Kidney tubule cell (primary cell): ENCODE measurements at regions not wholly inside any gene's neighbourhood (a gene's known extent, or its start where the extent isn't known, plus 50 kb on each side); places are given as distances from the start of the nearest gene placed in this dataset.

ENCODE experiments used
- DNase-seq: peaks from one replicate; pipeline ENCODE4 v3.0.0-alpha.2; 2018; ENCODE audit warnings: low spot score

DNA sequence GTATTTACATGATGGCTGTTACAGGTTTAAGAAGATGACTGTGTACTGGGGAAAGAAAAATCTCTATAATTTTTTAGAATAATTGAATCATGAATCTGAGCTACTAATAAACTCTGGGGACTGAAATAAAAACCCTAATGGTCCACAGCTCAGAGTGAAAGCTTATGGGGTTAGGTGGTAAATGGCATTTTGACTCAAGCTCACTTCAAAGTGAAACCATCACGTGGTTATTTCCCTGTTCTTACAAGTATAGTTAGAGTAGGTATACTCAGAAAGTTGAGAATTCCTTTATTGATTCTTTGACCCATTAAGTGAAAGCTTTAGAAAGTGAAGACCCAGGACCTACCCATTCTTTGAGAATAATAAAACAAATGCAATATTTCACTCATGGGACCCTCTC, 626.2 kb upstream of the SETBP1 start:
- DNase-seq = no peak

DNA sequence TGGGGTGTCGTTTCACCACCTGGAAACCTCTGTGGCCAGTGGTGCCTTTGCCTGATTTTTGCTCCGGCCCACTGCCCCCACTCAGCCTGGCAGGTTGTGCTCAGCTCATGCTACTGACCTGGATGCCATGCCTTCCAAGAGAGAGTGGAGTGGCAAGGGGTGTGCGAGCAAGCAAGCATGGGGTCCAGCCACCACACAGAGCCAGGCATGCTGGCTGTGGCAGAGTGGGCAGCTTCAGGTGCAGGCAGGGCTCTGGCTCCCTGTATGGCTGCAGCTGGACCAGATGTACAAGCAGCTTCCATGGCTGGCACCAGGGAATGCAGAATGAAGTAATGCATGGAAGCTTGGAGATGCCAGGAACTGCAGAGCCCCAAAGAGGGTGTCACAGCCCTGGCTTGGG, 620.5 kb upstream of the SETBP1 start:
- no peak for DNase-seq

DNA sequence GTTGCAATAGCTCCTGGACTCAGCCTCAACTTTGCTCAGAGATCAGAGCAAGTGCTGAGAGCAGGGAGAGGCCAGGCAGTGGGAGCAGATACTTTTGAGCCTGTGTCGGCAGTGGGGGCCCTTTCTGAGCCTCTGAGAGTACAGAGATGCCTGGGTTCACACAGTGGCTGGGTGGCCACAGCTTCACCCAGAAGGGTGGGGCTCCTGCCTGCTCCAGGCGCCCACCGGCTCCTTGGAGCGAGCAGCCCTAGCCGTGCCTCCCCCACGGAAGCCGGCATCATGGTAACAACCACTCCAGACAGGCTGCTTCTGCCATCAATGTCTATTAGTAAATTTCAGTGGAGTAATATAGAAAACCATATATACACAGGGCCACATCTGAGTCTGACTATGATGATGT, 619.2 kb upstream of the SETBP1 start:
- no peak for DNase-seq

DNA sequence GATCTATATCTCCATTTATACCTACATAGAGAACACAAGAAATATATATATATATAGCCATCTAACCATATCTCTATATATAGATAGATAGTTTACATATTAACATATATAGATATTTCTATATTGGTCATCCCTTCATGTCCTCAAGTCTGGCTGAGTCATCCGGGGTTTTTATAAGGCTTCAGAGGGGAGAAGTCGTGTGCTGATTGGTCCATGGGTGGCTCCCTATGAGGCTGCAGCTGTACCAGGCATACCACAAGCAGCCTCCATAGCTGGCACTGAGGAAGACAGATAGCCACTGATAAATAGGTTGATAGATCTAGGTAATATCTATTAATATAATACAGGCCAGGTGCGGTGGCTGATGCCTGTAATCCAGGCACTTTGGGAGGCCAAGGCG, 618.3 kb upstream of the SETBP1 start:
- DNase-seq = no peak

DNA sequence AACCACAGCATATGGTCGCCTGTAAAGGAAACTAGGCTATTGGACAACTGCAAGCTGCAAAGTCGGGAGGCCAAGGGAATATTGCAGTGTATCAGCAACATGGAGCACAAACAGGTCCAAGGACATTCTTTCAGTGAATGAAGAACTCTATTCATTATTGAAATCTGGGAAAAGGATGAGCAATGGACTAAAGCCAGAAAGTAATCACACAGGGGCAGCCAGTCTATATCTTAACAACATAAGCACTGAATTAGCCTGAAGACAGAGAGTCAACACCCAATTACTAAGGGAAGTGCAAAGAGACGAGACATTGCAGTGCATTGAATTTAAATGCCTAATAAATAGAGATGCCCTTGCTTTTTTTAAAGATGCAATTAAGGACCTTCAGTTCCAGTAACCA, 615.5 kb upstream of the SETBP1 start:
- no peak for DNase-seq

DNA sequence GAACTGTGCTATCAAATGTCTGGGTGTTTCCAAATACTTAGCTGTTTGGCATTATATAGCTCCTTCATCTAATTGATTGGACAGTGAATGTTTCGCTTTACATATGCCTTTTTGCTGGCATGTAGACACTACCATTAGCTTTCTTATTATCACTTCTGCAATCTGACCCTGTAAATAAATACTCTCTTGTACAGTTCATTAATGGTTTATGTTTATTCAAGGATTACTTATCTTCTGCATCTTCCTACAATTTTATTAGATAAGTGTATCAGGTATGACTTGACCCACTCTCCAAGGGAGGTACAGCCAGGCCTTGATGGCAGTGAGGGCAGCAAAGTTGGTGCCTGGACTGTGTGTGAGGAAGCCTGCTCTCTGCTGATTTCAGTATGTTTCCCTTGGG, 614.1 kb upstream of the SETBP1 start:
- no peak for DNase-seq

DNA sequence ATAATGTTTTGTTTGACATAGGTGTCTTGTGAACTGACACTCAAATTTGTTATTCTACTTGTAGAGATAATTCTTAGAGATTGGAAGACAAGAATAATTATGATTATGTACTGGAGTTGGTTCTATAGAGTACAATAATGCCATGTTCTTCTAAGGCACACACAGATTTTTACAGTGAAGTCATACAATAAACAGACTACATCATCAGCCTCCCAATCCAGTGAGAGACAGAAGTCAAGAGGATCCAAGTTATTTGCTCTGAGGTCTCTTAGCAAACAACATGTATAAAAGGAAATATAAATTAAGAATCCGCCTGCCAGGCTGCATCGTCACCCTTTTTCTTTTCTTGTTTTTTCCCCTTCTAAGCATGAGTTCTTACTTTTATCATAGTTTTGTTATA, 613.5 kb upstream of the SETBP1 start:
- no peak for DNase-seq

DNA sequence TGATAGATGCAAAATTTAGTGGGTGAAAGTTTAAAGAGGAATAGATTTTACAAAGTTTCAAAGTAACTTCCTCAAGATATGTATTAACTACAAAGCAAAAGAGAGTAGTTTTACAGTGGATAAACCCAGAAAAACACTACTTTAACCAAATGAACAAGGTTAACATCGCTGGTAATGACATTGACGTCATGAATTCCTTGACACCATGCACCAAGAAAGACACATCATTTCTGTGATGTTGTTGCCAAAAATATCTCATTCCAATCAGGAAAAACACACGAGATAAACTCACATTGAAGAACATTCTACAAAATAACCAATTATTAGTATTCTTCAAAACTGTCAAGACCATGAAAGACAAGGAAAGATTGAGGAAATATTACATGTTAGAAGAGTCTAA, 605.6 kb upstream of the SETBP1 start:
- no peak for DNase-seq

DNA sequence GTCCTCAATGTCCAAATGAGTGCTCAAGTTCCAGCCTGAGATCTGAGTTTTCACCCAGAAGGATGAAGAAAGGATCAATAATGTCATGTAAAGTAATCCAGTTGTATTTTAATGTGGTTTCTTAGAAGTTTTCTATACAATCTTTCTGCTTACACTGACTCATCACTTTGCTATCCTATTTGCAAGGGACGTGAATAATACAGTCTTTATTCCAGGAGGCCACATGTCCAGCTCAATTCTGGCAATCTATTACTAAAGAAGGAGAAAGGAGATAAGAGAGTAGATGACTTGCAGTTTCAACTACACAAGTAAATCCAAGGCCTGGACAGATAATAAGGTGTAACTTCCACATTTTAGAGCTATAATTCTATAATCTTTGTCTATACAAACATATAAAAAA, 601.1 kb upstream of the SETBP1 start:
- peak; percentile 78 for DNase-seq

DNA sequence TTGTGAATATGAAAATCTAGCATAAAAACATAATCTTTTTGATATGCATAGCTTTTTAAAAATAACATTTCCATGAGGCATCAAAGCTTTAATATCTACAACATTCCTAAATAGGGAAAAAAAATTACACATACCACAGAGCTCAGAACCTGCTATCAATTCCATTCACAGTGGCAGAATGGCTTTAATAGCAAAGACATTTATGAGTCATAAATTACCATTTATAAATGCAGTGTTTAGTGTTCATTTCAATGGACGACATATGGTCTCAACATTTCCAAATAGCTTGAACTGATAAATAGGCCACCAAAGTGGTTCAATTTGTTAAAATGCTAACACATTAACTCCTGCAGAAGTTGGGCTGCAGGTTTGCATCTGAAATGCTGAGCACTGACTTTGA, 600.6 kb upstream of the SETBP1 start:
- DNase-seq = no peak

DNA sequence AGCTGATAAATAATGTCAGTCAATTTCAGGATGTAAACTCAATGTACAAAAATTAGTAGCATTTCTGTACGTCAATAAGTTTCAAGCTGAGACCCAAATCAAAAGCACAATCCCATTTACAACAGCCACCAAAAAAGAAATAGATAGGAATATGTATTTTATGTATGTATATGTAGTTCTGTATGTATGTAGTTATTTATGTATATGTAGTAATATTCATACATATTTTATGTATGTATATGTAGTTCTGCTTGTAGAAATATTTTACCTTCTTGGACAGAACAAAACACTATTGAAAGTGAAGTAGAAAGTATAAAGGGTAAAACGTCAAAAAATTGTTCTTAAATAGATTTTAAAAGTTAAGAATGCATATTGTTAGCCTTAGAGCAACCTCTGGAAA, 591.0 kb upstream of the SETBP1 start:
- no peak for DNase-seq

DNA sequence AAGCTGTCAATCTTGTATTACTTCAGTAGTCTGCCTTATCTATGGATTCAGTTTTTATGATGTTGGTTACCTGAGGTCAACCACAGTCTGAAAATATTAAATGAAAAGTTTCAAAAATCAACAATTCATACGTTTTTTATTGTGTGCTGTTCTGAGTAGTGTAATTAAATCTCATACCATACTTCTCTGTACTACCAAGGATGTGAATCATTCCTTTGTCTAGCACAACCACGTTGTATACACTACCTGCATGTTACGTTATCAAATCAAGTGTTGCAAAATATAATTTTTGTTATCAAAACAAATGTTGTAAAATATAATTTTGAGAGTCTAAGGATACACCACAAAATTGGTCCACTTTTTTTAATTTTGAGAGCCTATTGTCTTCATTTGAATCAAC, 590.2 kb upstream of the SETBP1 start:
- DNase-seq = no peak

DNA sequence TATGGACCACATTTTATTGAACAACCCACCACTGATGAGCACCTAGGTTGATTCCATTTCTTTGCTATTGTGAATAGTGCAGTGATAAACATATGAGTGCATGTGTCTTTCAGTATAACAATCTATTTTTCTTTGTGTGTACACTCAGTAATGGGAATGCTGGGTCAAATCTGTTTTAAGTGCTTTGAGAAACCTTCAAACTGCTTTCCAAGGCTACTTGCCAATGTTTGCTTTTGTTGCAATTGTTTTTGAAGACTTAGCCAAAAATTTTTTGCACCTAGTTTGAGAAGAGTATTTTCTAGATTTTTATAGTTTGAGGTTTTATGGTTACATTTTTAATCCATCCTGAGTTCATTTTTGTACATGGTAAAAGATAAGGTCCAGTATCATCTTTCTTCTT, 587.4 kb upstream of the SETBP1 start:
- DNase-seq = no peak

DNA sequence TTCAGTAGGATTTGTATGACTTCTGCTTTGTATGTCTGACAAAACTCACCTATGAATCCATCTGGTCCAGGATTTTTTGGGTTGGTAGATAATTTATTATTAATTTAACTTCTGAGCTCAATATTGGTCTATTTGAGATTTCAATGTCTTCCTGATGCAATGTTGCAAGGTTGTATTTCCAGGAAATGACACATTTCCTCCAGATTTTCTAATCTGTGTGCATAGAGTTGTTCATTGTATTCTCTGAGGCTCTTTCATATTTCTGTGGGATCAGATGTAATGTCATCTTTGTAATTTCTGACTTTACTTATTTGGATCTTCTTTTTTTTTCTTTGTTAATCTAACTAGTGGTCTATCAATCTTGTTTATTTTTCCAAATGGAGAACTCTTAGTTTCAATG, 584.7 kb upstream of the SETBP1 start:
- DNase-seq = no peak

DNA sequence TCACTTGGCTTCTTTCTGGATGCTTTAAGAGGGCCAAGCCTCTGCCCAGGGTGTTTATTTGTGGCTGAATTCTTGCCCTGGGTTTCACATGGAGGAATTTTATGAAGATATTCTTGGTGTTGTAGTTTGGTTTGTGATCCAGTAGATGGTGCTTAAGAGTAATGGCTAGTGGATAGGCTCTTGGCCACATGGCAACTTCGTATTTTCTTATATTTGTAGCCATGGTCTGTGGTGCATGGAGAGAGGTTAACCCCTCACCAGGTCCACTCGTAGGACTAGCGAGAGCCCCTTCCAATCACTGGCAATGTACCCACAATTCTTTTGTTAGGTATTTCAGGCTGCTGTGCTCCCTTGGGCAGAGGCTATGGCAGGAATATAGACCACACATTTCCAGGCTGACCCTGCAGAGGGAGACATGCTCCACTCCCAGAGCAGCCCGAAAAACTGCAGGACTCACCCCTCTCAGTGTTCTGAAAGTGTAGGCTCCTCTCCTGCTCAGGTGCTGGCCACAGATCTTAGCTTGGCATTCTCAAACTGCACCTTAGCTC, 582.1 kb upstream of the SETBP1 start:
- peak; percentile 55 for DNase-seq

DNA sequence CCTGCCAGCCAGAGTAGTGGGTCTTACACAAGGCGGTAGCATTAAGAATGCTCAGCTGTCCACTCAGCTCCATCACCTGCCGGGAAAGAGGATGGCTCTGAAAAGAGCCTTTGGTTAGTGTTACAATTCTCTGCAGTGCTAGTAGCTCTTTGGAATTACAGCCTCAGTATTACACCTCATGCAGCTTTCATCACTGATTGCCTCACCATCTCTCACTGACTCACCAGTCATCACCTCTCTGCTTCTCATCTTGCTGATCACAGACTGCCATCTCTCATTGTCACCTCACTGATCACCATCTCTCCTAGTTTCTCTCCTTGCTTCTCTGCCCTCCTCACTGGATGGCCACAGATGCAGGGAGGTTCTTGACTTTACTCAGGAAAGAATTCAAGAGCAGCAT, 573.5 kb upstream of the SETBP1 start:
- peak; percentile 41 for DNase-seq

DNA sequence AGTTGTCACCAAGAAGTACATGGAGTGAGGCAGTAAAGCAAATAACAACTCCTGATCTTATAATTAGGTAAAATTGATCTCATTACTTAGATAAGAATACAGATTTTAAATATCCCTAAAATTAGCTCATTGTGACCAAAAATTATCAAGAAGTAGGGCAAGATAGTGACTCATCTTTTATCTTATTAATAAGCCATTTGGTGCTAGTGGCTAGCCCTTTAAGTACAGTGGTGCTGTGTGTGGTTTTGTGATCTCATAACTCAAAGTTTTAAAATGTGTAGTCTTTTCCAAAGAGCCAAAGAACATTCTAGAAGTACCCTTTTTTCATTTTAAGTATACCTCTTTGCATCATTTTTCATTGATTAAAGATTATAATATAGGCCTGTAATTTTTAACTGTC, 569.4 kb upstream of the SETBP1 start:
- no peak for DNase-seq

DNA sequence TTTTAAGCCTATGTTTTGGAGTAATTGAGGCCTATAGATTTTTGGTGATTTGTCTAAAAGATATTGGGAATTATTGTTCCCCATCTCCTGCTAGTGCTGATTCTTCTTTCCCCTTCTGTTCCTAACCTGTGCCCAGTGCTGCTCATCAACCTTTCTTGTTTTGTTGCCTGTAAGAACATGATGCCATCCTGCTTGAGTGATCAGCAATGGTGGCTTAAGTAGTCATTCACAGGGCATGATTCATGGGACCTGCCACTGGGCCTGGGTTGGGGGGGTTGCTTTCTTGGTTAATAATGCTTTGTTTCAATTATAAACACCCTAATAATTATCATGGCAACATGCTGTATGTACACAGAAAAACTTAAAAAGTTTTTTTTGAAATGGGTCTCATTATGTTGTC, 562.9 kb upstream of the SETBP1 start:
- DNase-seq = peak; percentile 56

DNA sequence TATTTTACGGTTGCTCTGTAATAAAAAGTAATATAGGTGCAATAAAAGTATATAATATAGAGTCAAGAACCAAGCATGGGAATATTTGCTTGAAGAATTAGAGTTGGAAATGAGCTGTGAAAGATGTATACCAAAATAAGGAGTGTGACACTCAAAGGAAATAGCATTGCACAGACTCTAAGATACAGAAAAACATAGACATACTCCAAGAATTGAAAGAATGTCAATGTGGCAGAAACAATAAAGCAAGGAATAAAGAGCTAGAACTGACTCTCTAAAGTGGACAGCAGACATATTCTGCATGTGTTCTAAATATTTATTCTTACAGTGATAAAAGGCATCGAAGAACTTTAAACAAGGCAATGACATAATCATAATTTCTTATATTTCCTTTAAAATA, 561.1 kb upstream of the SETBP1 start:
- DNase-seq = no peak

DNA sequence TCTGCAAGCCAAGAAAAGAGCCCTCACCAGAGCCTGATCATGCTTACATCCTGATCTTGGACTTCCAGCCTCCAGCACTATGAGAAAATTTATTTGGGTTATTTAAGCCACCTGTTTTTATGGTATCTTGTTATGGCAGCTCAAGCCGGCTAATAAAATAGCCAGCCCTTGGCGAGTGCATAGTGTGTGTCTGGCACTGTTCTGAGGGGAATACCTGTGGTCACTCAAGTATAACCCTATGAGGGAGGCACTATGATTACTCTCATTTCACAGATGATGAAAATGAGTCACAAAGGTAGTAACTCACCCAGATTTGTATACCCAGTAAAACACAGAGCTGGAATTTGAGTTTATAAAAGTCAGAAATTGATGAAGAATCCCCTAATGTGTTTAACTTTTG, 556.9 kb upstream of the SETBP1 start:
- DNase-seq = peak; percentile 86

DNA sequence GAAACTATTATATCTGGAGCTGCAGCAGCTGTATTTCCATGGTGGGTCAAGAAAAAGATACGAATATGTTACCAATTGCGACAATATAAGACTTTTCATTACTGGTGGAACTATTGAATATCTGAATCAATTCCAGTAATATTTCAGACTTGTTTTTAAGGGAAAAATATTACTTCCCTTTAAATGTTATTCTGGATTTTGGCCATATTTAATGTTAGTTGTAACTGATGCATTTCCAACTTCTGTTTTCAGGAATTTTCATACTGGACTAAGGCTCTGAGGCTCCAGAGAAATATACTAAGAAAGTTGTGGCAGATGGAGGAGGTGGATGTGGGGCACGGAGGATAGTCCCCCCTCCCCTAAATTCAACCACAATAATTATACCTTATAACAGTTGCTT, 555.2 kb upstream of the SETBP1 start:
- no peak for DNase-seq

DNA sequence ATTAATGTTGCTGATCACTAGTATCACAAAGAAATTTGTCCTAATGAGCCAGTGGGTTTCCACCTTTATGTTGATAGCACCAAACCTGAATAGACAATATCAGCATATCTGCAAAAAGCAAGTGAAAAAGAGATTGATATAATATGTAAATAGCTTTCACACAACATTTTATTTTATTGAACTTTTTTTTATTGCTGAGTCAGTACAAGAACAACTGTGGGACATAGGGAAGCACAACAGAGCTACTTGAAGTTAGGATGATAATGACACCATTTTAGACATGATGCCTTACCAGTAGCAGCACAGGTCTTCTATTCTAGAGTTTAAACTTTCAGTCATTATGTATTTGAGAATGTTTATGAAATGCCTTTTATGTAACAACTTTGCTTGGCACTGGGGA, 554.1 kb upstream of the SETBP1 start:
- DNase-seq = no peak

DNA sequence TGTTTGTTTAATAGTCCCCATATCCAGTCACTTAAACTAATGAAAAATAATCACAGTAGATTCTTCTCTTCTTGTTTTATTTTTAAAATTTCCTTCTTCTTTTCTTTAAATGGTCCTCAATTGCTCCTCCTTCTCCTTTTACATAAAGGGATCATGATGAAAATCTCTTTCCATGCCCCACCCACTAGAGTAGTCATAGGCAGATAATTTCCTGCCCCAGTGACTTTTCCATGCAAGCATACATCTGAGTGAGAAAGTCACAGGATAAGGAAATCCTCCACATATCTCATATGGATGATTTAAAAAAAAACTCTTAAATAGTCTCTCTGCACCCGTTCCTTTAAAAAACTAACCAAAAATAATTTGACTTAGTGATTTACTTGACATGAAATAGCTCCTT, 552.3 kb upstream of the SETBP1 start:
- DNase-seq = peak; percentile 64

DNA sequence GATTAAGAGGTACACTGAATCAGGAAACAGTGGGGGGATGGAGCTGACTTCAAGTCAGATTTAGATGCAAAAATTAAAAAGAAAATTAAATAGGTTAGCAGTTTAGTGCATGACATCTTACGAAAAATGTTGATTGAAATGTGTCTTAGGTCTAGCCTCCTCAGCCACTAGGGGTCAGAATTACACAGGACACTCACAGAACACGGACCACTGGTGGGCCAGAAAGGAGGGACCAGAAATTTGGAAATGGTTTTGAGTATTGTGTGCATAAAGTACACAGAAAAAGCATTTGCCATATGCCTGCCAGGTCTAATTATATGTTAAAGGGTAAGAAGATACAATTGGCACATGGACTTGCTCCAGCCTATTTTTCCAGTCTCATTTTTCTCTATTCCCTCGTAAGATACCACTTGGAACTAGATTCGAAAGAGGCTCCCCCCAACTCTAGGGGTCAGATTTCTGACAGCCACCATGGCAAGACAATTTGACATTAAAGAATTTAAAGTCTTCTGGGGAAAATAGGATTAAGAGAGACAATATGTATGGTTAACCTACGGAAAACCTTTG, 550.2 kb upstream of the SETBP1 start:
- peak; percentile 49 for DNase-seq

DNA sequence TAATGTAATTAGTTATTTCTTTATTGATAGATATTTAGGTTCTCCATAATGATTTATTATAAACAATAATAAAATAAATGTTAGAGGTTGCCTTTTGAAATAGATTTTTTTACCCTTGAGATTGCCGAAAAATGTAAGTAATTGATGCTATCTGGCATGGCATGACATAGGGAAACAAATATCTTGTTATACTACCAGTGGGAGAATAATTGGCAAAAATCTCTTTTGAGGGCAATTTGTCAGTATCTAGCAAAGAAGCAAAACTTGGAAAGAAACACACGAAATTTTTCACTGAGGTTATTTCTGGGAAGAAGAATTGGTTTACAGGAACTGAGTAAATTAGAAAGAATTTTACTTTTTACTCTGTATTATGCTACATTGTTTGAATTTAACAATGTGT, 547.2 kb upstream of the SETBP1 start:
- DNase-seq = no peak
